ENCODE measurements at regions not wholly inside any gene's neighbourhood (a gene's known extent, or its start where the extent isn't known, plus 50 kb on each side); places are given as distances from the start of the nearest gene placed in this dataset.

DNA sequence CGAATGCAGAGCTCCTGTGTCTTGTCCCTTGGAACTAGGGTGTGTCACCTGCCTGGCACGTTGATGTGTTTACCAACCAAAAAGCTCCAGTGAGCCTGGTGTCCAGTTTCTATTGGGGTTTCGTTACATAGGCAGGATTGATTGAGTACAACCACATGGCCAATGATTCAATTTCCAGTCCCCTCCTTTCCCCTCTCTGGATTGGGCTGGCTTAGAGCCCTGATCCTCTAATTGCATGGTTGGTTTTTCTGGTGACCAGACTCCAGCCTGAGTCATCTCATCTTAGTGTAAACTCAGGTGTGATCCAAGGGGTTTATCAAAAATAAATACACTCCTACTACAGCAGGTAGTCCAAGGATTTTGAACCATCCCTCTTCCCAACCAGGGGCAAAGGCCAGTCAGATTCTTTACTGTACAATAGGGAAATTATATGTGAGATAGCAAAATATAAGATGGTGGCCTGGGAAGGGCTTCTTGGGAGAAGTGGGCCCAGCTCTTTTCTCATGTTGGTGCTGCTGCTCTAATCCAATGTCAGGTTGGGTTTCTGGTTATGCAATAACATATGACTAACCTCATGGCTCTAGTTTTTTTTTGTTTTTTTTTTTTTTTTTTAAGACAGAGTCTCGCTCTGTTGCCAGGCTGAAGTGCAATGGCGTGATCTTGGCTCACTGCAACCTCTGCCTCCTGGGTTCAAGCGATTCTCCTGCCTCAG, 64.7 kb upstream of the MGAT5 start:
- DNase-seq (ENCODE audit: low read depth) = peak; percentile 45
- H3K4me3 ChIP-seq (ENCODE audit: low read depth, low read length) = no peak overlapping the region
- TF ChIP-seq, protein P1, sequence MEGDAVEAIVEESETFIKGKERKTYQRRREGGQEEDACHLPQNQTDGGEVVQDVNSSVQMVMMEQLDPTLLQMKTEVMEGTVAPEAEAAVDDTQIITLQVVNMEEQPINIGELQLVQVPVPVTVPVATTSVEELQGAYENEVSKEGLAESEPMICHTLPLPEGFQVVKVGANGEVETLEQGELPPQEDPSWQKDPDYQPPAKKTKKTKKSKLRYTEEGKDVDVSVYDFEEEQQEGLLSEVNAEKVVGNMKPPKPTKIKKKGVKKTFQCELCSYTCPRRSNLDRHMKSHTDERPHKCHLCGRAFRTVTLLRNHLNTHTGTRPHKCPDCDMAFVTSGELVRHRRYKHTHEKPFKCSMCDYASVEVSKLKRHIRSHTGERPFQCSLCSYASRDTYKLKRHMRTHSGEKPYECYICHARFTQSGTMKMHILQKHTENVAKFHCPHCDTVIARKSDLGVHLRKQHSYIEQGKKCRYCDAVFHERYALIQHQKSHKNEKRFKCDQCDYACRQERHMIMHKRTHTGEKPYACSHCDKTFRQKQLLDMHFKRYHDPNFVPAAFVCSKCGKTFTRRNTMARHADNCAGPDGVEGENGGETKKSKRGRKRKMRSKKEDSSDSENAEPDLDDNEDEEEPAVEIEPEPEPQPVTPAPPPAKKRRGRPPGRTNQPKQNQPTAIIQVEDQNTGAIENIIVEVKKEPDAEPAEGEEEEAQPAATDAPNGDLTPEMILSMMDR (IDR thresholded peaks at IDR 0.05; ENCODE audit: insufficient read depth, low read length, poor library complexity, severe bottlenecking) = no peak
- no peaks in the 10 kb centered on the region for H3K27me3 ChIP-seq (ENCODE audit: control insufficient read depth, insufficient read depth, low read length)
- no peaks in the 10 kb centered on the region for H3K36me3 ChIP-seq (ENCODE audit: control insufficient read depth, insufficient read depth, low read length)

DNA sequence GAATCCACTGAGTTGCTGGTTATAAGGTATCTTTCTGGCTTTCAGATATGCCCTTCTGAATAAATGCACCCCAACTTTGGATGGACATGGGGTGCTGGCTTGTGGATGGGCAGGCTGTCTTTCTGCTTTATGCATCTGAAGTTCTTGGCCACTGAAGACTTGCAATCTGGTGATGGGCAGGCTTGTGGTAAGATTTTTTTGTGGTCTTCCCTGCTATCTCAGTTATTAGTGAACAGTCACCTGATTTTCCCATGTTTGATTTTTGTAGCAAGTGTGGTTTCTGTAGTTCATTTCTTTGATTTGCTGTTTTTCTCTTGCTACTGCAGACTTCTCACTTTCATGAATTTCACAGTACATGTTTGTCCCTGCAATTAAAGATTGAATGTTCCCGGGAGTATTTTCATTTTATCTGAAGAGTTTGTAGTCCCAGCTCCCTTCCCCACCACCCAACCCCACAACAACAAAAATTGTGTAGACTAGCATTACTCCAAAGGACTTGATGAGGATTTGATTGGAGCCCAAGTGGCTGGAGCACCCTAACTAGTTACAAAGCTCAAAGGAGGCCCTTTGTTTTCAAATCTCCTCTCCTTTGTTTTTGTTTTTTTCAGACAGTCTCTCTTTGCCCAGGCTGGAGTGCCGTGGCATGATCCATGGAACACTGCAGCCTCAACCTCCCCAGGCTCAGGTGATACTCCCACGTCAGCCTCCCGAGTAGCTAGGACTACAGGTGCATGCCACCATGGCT, 63.6 kb upstream of the MGAT5 start:
- Histone ChIP-seq H3K36me3 (ENCODE audit: control insufficient read depth, insufficient read depth, low read length) (no peaks in the 10 kb centered on the region), H3K4me3 (ENCODE audit: low read depth, low read length) (no peak overlapping the region), H3K27me3 (ENCODE audit: control insufficient read depth, insufficient read depth, low read length) (no peaks in the 10 kb centered on the region)
- DNase-seq (ENCODE audit: low read depth) = no peak
- TF ChIP-seq, protein P1 (IDR thresholded peaks at IDR 0.05; ENCODE audit: insufficient read depth, low read length, poor library complexity, severe bottlenecking) = no peak

DNA sequence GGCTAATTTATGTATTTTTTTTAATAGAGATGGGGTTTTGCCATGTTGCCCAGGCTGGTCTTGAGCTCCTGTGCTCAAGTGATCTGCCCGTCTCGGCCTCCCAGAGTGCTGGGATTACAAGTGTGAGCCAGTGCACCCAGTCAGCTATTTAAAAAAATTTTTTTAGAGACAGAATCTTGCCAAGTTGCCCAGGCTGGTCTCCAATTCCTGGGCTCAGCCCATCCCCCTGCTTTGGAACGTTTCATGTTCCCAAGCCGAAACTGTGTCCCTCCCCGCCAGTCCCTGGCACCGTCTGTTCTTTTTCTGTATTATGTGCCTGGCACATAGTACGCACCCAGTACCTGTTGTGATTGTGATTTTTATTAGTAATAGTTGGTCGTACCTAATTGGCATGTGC, 63.1 kb upstream of the MGAT5 start:
- Histone ChIP-seq H3K27me3 (ENCODE audit: control insufficient read depth, insufficient read depth, low read length) (no peaks in the 10 kb centered on the region), H3K4me3 (ENCODE audit: low read depth, low read length) (no peak overlapping the region), H3K36me3 (ENCODE audit: control insufficient read depth, insufficient read depth, low read length) (no peaks in the 10 kb centered on the region)
- TF ChIP-seq, protein P1 (IDR thresholded peaks at IDR 0.05; ENCODE audit: insufficient read depth, low read length, poor library complexity, severe bottlenecking) = no peak
- no peak for DNase-seq (ENCODE audit: low read depth)

DNA sequence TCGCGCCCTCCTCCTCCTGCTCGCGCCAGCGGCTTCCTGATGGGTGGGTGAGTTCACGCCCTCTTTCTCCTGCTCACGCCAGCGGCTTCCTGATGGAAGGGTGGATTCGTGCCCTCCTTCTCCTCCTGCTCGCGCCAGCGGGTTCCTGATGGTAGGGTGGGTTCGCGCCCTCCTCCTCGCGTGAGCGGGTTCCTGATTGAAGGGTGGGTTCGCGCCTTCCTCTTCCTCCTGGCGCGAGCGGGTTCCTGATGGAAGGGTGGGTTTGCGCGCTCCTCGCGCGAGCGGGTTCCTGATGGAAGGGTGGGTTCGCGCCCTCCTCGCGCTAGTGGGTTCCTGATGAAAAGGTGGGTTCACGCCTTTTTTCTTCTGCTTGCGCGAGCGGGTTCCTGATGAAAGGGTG, 62.0 kb upstream of the MGAT5 start:
- no peak overlapping the region for H3K4me3 ChIP-seq (ENCODE audit: low read depth, low read length)
- TF ChIP-seq, protein P1 (IDR thresholded peaks at IDR 0.05; ENCODE audit: insufficient read depth, low read length, poor library complexity, severe bottlenecking) = no peak
- no peaks in the 10 kb centered on the region for H3K36me3 ChIP-seq (ENCODE audit: control insufficient read depth, insufficient read depth, low read length)
- H3K27me3 ChIP-seq (ENCODE audit: control insufficient read depth, insufficient read depth, low read length) = no peaks in the 10 kb centered on the region
- DNase-seq (ENCODE audit: low read depth) = no peak

DNA sequence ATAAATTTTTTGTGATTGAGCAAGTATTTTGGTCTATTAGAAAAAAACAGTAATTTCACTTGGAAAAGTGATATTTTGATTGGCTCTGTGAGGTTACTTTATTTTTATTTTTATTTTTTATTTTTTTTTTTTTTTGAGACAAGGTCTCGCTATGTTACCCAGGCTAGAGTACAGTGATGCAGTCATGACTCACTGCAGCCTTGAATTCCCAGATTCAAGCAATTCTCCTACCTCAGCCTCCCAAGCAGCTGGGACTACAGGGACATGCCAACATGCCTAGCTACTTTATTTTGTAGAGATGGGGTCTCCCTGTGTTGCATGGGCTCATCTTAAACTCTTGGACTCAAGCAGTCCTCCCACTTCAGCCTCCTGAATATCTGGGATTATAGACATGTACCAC, 60.9 kb upstream of the MGAT5 start:
- no peak for DNase-seq (ENCODE audit: low read depth)
- H3K27me3 ChIP-seq (ENCODE audit: control insufficient read depth, insufficient read depth, low read length) = no peaks in the 10 kb centered on the region
- no peaks in the 10 kb centered on the region for H3K36me3 ChIP-seq (ENCODE audit: control insufficient read depth, insufficient read depth, low read length)
- H3K4me3 ChIP-seq (ENCODE audit: low read depth, low read length) = no peak overlapping the region
- TF ChIP-seq, protein P1 (IDR thresholded peaks at IDR 0.05; ENCODE audit: insufficient read depth, low read length, poor library complexity, severe bottlenecking) = no peak

All from kidney epithelial cell (primary cell).